IMR-90 (cell line): ENCODE measurements at regions not wholly inside any gene's neighbourhood (a gene's known extent, or its start where the extent isn't known, plus 50 kb on each side); places are given as distances from the start of the nearest gene placed in this dataset.

Experiments used
- ATAC-seq: fragments of 200-7000 bp; cut with Tn5 transposase; 2 replicates; pipeline ENCODE4 v1.9.1; 2020; ENCODE audit warnings: low read depth, mild to moderate bottlenecking, moderate library complexity
- BruUV-seq: library from RNA; stranded (reverse); fragments of 400-500 nt; replicated peaks from 2 replicates; lab custom pipeline; 2021; lab: Mats Ljungman, UMichigan
- CTCF ChIA-PET: fragments of 300-600 bp; formaldehyde crosslinking; extraction: SDS; loops from one replicate; lab custom pipeline; 2021; ENCODE audit warnings: antibody characterized with exemption; lab: Yijun Ruan, JAX
- POLR2A ChIA-PET: fragments of 300-600 bp; sonication (Branson Sonifier 250); formaldehyde crosslinking; loops from one replicate; lab custom pipeline; 2022; ENCODE audit warnings: antibody characterized with exemption; ENCODE audit not compliant: unreplicated experiment; lab: Charles Lee
- DNase-seq: peaks from one replicate; pipeline ENCODE4 v3.0.0; 2013
- H2AFZ ChIP-seq: replicated peaks from 2 replicates; pipeline ENCODE3; 2013; ENCODE audit warnings: low read length, mild to moderate bottlenecking; ENCODE audit not compliant: poor library complexity
- H2AK5ac ChIP-seq: 2 replicates; pipeline ENCODE4 v1.6.1; 2013; ENCODE audit warnings: low read depth, low read length, inconsistent platforms
- H2AK9ac ChIP-seq: replicated peaks from 2 replicates; pipeline ENCODE3; 2013; ENCODE audit warnings: mild to moderate bottlenecking, low read depth, low read length, moderate library complexity; ENCODE audit not compliant: poor library complexity
- H2BK120ac ChIP-seq: 2 replicates; pipeline ENCODE4 v1.6.1; 2013; ENCODE audit warnings: low read depth, low read length, inconsistent platforms
- H2BK15ac ChIP-seq: 3 replicates; pipeline ENCODE4 v1.6.1; 2013; ENCODE audit warnings: low read depth, low read length, inconsistent platforms
- H2BK20ac ChIP-seq: 2 replicates; pipeline ENCODE4 v1.6.1; 2013; ENCODE audit warnings: low read depth, mild to moderate bottlenecking, inconsistent platforms, low read length, moderate library complexity
- H2BK5ac ChIP-seq: 2 replicates; pipeline ENCODE4 v1.6.1; 2013; ENCODE audit warnings: mild to moderate bottlenecking, low read depth, low read length, inconsistent platforms; ENCODE audit not compliant: poor library complexity, severe bottlenecking
- H3K14ac ChIP-seq: replicated peaks from 2 replicates; pipeline ENCODE4 v1.6.1; 2013; ENCODE audit warnings: low read depth, low read length, inconsistent platforms
- H3K18ac ChIP-seq: 2 replicates; pipeline ENCODE4 v1.6.1; 2013; ENCODE audit warnings: low read depth, low read length, control low read depth
- H3K23ac ChIP-seq: 2 replicates; pipeline ENCODE4 v1.6.1; 2013; ENCODE audit warnings: low read depth, low read length, inconsistent platforms
- H3K27ac ChIP-seq: 2 replicates; pipeline ENCODE4 v1.5.1; 2013; ENCODE audit warnings: mild to moderate bottlenecking, control low read depth, low read length; ENCODE audit not compliant: insufficient read depth
- H3K27me3 ChIP-seq: 2 replicates; pipeline ENCODE4 v1.6.1; 2013; ENCODE audit warnings: low read length; ENCODE audit not compliant: control insufficient read depth, insufficient read depth
- H3K36me3 ChIP-seq: 2 replicates; pipeline ENCODE4 v1.6.1; 2013; ENCODE audit warnings: low read length, mixed read lengths; ENCODE audit not compliant: control insufficient read depth, insufficient read depth
- H3K4ac ChIP-seq: 2 replicates; pipeline ENCODE4 v1.6.1; 2013; ENCODE audit warnings: low read depth, low read length, inconsistent platforms
- H3K4me1 ChIP-seq: 2 replicates; pipeline ENCODE4 v1.6.1; 2013; ENCODE audit warnings: low read length, mixed read lengths; ENCODE audit not compliant: control insufficient read depth, insufficient read depth
- H3K4me2 ChIP-seq: 2 replicates; pipeline ENCODE4 v1.6.1; 2013; ENCODE audit warnings: low read depth, mild to moderate bottlenecking, control low read depth, low read length, moderate library complexity
- H3K4me3 ChIP-seq: 2 replicates; pipeline ENCODE4 v1.5.1; 2013; ENCODE audit warnings: low read depth, mild to moderate bottlenecking, control low read depth, low read length, moderate library complexity; ENCODE audit not compliant: insufficient read depth
- H3K56ac ChIP-seq: 2 replicates; pipeline ENCODE4 v1.6.1; 2013; ENCODE audit warnings: low read length, inconsistent platforms; ENCODE audit not compliant: insufficient read depth; ENCODE audit errors: extremely low read depth
- H3K79me1 ChIP-seq, 2 experiments: 2 replicates each; pipeline ENCODE4 v1.6.1; 2013; ENCODE audit warnings: low read length in 2 of 2, inconsistent platforms in 1 of 2, low read depth in 1 of 2
- H3K9ac ChIP-seq: 2 replicates; pipeline ENCODE4 v1.6.1; 2013; ENCODE audit warnings: low read depth, low read length, control low read depth
- H3K9me1 ChIP-seq: 2 replicates; pipeline ENCODE4 v1.6.1; 2013; ENCODE audit warnings: low read length, inconsistent platforms; ENCODE audit not compliant: insufficient read depth
- H3K9me3 ChIP-seq: 2 replicates; pipeline ENCODE4 v1.6.1; 2013; ENCODE audit warnings: low read length; ENCODE audit not compliant: control insufficient read depth, insufficient read depth
- H4K20me1 ChIP-seq: 2 replicates; pipeline ENCODE4 v1.6.1; 2013; ENCODE audit warnings: low read length, inconsistent platforms; ENCODE audit not compliant: insufficient read depth
- H4K5ac ChIP-seq: 2 replicates; pipeline ENCODE4 v1.6.1; 2013; ENCODE audit warnings: mild to moderate bottlenecking, low read depth, low read length, control low read depth
- H4K8ac ChIP-seq, 2 experiments: 2 replicates each; pipeline ENCODE4 v1.6.1; 2013; ENCODE audit warnings: low read depth in 2 of 2, low read length in 2 of 2, control low read depth in 1 of 2, inconsistent platforms in 1 of 2
- H4K91ac ChIP-seq: 2 replicates; pipeline ENCODE4 v1.6.1; 2013; ENCODE audit warnings: low read depth, low read length, inconsistent platforms; ENCODE audit not compliant: insufficient read depth
- BHLHE40 ChIP-seq: fragments of 150-350 bp; IDR thresholded peaks from 2 replicates; pipeline ENCODE4 v1.6.1; 2016; ENCODE audit warnings: mild to moderate bottlenecking, low read depth, low read length
- CEBPB ChIP-seq: IDR thresholded peaks from 2 replicates; pipeline ENCODE4 v1.6.1; 2012; ENCODE audit warnings: low read depth, low read length, improper control_type of control experiment
- CHD1 ChIP-seq: IDR thresholded peaks from 2 replicates; pipeline ENCODE4 v1.6.1; 2012; ENCODE audit warnings: low read depth, low read length, improper control_type of control experiment
- FOS ChIP-seq: fragments of 150-350 bp; IDR thresholded peaks from 2 replicates; pipeline ENCODE4 v1.6.1; 2016; ENCODE audit warnings: low read depth, low read length
- MAZ ChIP-seq: IDR thresholded peaks from 2 replicates; pipeline ENCODE4 v1.6.1; 2012; ENCODE audit warnings: low read depth, mild to moderate bottlenecking, low read length, improper control_type of control experiment, moderate library complexity, borderline replicate concordance
- MXI1 ChIP-seq: IDR thresholded peaks from 2 replicates; pipeline ENCODE4 v1.6.1; 2012; ENCODE audit warnings: low read depth, mild to moderate bottlenecking, low read length, moderate library complexity, borderline replicate concordance
- NFE2L2 ChIP-seq: fragments of 150-350 bp; IDR thresholded peaks from 2 replicates; pipeline ENCODE4 v1.6.1; 2016; ENCODE audit warnings: low read depth, mild to moderate bottlenecking, low read length
- RFX5 ChIP-seq: IDR thresholded peaks from 2 replicates; pipeline ENCODE4 v1.8.0; 2012; ENCODE audit warnings: low read depth, mild to moderate bottlenecking, low read length, moderate library complexity
- SMC3 ChIP-seq: fragments of 150-350 bp; IDR thresholded peaks from 2 replicates; pipeline ENCODE4 v1.6.1; 2016; ENCODE audit warnings: low read depth, mild to moderate bottlenecking, antibody characterized with exemption, low read length, moderate library complexity
- WGBS, 2 experiments: methylation state at CpG; one replicate each; pipeline versions ENCODE4 v1.1.5 to v1.1.7; 2013; ENCODE audit warnings: missing lambda C conversion rate in 2 of 2; ENCODE audit not compliant: insufficient read length in 1 of 2; ENCODE audit errors: extremely low coverage in 2 of 2; 5-methylcytosine and 5-hydroxymethylcytosine counted together
- dilution Hi-C: fragments of 300-500 bp; cut with HindIII; formaldehyde crosslinking; loops from one replicate; pipeline ENCODE4 v1.14.3; 2018; ENCODE audit warnings: low sequenced_read_pairs; ENCODE audit not compliant: unreplicated experiment
- in situ Hi-C: fragments of 300-500 bp; cut with MboI; formaldehyde crosslinking; loops from 3 replicates; pipeline ENCODE4 v1.14.3; 2019; ENCODE audit warnings: low sequenced_read_pairs, inconsistent platforms, mixed read lengths
- intact Hi-C: fragments of 100-400 bp; cut with micrococcal nuclease; formaldehyde crosslinking; loops from 2 replicates; pipeline ENCODE4 v1.10.0; 2022
- TF ChIP-seq, protein P1 (sequence below): fragments of 150-350 bp; IDR thresholded peaks from 2 replicates; pipeline ENCODE4 v1.6.1; 2017; ENCODE audit warnings: mild to moderate bottlenecking, antibody characterized with exemption, low read length, low read depth

DNA sequence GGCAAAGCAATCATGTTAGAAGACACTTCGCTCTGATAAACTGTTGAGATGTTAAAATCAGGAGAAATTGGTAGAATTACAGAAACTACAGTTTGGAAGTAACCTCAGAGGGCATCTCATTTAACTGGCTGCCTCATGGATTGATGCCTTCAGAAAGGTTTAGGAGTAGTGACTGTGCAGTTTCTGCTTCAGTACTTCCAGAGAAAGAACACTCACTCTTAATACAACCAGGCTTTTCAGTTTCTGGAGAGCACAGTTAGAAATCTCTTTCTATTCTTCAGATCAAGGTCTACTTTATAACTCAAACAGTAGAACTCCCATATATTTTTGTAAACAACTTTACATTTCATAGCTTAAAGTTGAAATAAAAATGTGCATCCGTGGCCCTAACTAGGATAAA, 1358.9 kb upstream of the LRRTM3 start:
- H3K36me3 ChIP-seq, result no peaks in the 10 kb centered on the region
- H3K4me2 ChIP-seq, result no peak overlapping the region
- no peaks in the 10 kb centered on the region for H3K4me1 ChIP-seq
- no peak overlapping the region for H2BK20ac ChIP-seq
- no peak overlapping the region for H2AFZ ChIP-seq
- no peak overlapping the region for H2BK120ac ChIP-seq
- H3K18ac ChIP-seq, result no peak overlapping the region
- no peaks in the 10 kb centered on the region for H3K27me3 ChIP-seq
- ATAC-seq (no peak), DNase-seq (no peak)
- no peak overlapping the region for H4K91ac ChIP-seq
- H2BK5ac ChIP-seq, result no peak overlapping the region
- ChIA-PET CTCF (no interaction called here), POLR2A (no interaction called here)
- no peak overlapping the region for H3K27ac ChIP-seq
- BruUV-seq, result no TSS peak
- no peak overlapping the region for H3K56ac ChIP-seq
- no peak for TF ChIP-seq SMC3
- TF ChIP-seq, protein P1, sequence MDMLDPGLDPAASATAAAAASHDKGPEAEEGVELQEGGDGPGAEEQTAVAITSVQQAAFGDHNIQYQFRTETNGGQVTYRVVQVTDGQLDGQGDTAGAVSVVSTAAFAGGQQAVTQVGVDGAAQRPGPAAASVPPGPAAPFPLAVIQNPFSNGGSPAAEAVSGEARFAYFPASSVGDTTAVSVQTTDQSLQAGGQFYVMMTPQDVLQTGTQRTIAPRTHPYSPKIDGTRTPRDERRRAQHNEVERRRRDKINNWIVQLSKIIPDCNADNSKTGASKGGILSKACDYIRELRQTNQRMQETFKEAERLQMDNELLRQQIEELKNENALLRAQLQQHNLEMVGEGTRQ, result no peak
- no peak for TF ChIP-seq BHLHE40
- no peak for TF ChIP-seq FOS
- no peak for TF ChIP-seq CHD1
- TF ChIP-seq RFX5, result no peak
- TF ChIP-seq MAZ, result no peak
- TF ChIP-seq CEBPB, result no peak
- TF ChIP-seq NFE2L2, result no peak
- no peak for TF ChIP-seq MXI1
- H3K9me1 ChIP-seq, result no peaks in the 10 kb centered on the region
- dilution Hi-C loops (no loop called here), in situ Hi-C loops (no loop called here), intact Hi-C loops (no loop called here)
- H3K14ac ChIP-seq, result no peak overlapping the region
- no peak overlapping the region for H3K4me3 ChIP-seq
- no peak overlapping the region for H3K4ac ChIP-seq
- no peak overlapping the region for H2AK5ac ChIP-seq
- H4K20me1 ChIP-seq, result no peaks in the 10 kb centered on the region
- H4K8ac ChIP-seq, result no peak overlapping the region
- H3K79me1 ChIP-seq, result no peaks in the 10 kb centered on the region
- H2BK15ac ChIP-seq, result no peak overlapping the region
- no CpG with 5 or more reads among the region's 2 CpGs for WGBS, 2 experiments
- H4K5ac ChIP-seq, result no peak overlapping the region
- H3K23ac ChIP-seq, result no peak overlapping the region
- H3K9me3 ChIP-seq, result no peaks in the 10 kb centered on the region
- no peak overlapping the region for H3K9ac ChIP-seq
- H2AK9ac ChIP-seq, result no peak overlapping the region
